Vagina (tissue), 2 donors: ENCODE measurements at regions not wholly inside any gene's neighbourhood (a gene's known extent, or its start where the extent isn't known, plus 50 kb on each side); places are given as distances from the start of the nearest gene placed in this dataset.

Experiments
- DNase-seq, 2 donors: peaks; one replicate each; pipeline ENCODE4 v3.0.0-alpha.2; 2017; ENCODE audit errors: extremely low spot score in 2 of 2
- H3K27ac ChIP-seq: fragments of 200-600 bp; sonication (generic); one replicate; pipeline ENCODE4 v1.5.1; 2019
- H3K27me3 ChIP-seq: fragments of 200-600 bp; sonication (generic); one replicate; pipeline ENCODE4 v1.5.1; 2019
- H3K36me3 ChIP-seq, 2 donors: fragments of 200-600 bp; sonication (generic); one replicate each; pipeline ENCODE4 v1.5.1; 2017 to 2019
- H3K4me1 ChIP-seq: fragments of 200-600 bp; sonication (generic); one replicate; pipeline ENCODE4 v1.5.1; 2019
- H3K4me3 ChIP-seq, 2 donors: fragments of 200-600 bp; sonication (generic); 1 replicate in 1 of 2; 2 replicates in 1 of 2; pipeline ENCODE4 v1.5.1; 2016 to 2019
- H3K9me3 ChIP-seq: fragments of 200-600 bp; sonication (generic); one replicate; pipeline ENCODE4 v1.5.1; 2019
- POLR2A ChIP-seq, 2 donors: fragments of 450-650 bp; IDR thresholded peaks; one replicate each; pipeline ENCODE4 v1.6.1; 2017; ENCODE audit warnings: antibody characterized with exemption in 2 of 2, mild to moderate bottlenecking in 2 of 2, moderate library complexity in 2 of 2
- POLR2AphosphoS5 ChIP-seq, 2 donors: sonication (generic); formaldehyde crosslinking; IDR thresholded peaks; one replicate each; pipeline ENCODE4 v1.9.0; 2017; ENCODE audit warnings: antibody characterized with exemption in 2 of 2, mild to moderate bottlenecking in 2 of 2, low read depth in 1 of 2; ENCODE audit not compliant: insufficient read depth in 1 of 2
- intact Hi-C: fragments of 100-400 bp; cut with DNase I; formaldehyde crosslinking; loops from one replicate; pipeline ENCODE4 v1.15.1; 2023
- TF ChIP-seq, protein P1 (sequence below), 3 experiments: fragments of 450-650 bp in 2 of 3; fragments of 200-600 bp in 1 of 3; sonication (generic) in 1 of 3; IDR thresholded peaks; one replicate each; pipeline ENCODE4 v1.5.1; 2017 to 2019; ENCODE audit warnings: antibody characterized with exemption in 3 of 3, mild to moderate bottlenecking in 2 of 3, moderate library complexity in 2 of 3

DNA sequence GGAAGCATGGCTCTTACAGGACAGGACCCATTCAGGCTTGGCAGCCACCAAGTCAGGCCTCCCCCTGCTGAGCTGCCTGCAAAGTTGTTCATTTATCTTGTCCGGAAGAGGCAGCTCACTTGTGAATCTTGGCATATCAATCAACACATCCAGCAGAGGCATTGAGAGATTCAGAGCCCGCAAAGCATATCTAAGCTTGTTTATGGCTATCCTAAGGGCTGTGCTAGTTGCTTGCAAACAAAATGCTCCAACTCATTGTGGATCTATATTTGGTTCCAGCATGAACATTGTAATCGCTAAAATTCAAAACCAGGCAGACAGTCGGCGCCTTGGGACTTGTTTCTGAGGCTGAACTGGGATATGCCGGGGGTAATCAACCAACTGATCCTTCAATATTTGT, 106.1 kb downstream of the UNC5CL start:
- TF ChIP-seq POLR2AphosphoS5 (IDR thresholded peaks at IDR 0.05; ENCODE audit: insufficient read depth in 1 of 2, low read depth in 1 of 2), result no peak
- intact Hi-C loops, result no loop called here
- no peaks in the 10 kb centered on the region for H3K9me3 ChIP-seq
- H3K27me3 ChIP-seq, result no peaks in the 10 kb centered on the region
- no peaks in the 10 kb centered on the region for H3K4me1 ChIP-seq
- DNase-seq, result no peak
- no peaks in the 10 kb centered on the region for H3K36me3 ChIP-seq
- H3K4me3 ChIP-seq, result no peak overlapping the region
- no peak overlapping the region for H3K27ac ChIP-seq

DNA sequence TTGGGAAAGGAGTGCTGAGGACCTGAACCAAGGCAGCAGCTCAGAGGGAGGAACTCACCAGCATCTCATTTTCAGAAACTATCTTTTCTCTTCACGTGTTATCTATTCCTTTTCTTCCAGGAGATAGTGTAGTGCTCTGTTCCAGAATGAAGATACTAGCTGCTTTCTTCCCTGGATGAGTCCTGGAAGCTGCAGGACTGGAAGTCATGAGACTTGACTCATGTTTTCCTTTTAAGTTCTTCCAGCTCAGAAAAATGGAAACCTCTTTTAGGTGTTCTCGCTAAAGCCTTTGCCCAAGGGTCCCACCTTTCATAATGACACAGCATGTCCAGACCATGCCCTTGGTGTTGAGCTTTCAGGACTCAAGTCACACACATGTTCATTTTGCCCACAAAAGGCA, 106.7 kb downstream of the UNC5CL start:
- intact Hi-C loops, result no loop called here
- H3K27ac ChIP-seq, result no peak overlapping the region
- TF ChIP-seq, protein P1, sequence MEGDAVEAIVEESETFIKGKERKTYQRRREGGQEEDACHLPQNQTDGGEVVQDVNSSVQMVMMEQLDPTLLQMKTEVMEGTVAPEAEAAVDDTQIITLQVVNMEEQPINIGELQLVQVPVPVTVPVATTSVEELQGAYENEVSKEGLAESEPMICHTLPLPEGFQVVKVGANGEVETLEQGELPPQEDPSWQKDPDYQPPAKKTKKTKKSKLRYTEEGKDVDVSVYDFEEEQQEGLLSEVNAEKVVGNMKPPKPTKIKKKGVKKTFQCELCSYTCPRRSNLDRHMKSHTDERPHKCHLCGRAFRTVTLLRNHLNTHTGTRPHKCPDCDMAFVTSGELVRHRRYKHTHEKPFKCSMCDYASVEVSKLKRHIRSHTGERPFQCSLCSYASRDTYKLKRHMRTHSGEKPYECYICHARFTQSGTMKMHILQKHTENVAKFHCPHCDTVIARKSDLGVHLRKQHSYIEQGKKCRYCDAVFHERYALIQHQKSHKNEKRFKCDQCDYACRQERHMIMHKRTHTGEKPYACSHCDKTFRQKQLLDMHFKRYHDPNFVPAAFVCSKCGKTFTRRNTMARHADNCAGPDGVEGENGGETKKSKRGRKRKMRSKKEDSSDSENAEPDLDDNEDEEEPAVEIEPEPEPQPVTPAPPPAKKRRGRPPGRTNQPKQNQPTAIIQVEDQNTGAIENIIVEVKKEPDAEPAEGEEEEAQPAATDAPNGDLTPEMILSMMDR (IDR thresholded peaks at IDR 0.05), result no peak
- TF ChIP-seq POLR2A (IDR thresholded peaks at IDR 0.05) (no peak), POLR2AphosphoS5 (IDR thresholded peaks at IDR 0.05; ENCODE audit: insufficient read depth in 1 of 2, low read depth in 1 of 2) (no peak)
- H3K27me3 ChIP-seq, result no peaks in the 10 kb centered on the region
- no peaks in the 10 kb centered on the region for H3K9me3 ChIP-seq
- DNase-seq, result no peak
- no peak overlapping the region for H3K4me3 ChIP-seq
- no peaks in the 10 kb centered on the region for H3K36me3 ChIP-seq
- H3K4me1 ChIP-seq, result no peaks in the 10 kb centered on the region

DNA sequence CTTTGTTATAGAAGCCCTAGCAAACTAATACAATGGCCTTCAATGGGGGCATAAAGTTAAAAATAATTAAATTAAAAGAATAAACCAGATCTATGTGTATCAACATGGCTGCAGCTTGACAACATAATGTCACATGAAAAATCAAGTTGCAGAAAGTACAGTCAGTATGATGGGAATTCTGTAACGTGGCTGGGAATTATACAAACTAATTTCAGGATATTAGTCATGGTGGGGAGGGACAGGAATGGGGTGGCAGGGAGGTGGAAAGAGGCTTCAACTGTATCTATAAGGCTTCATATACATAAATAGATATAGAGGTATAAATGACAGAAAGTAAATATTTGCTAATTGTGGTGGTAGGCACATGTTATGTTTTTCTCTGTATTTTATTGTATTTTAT, 107.1 kb downstream of the UNC5CL start:
- TF ChIP-seq, protein P1 (IDR thresholded peaks at IDR 0.05), result no peak
- TF ChIP-seq POLR2A (IDR thresholded peaks at IDR 0.05) (no peak), POLR2AphosphoS5 (IDR thresholded peaks at IDR 0.05; ENCODE audit: insufficient read depth in 1 of 2, low read depth in 1 of 2) (no peak)
- H3K4me3 ChIP-seq, result no peak overlapping the region
- H3K4me1 ChIP-seq, result no peaks in the 10 kb centered on the region
- no peak overlapping the region for H3K27ac ChIP-seq
- no peaks in the 10 kb centered on the region for H3K27me3 ChIP-seq
- no peaks in the 10 kb centered on the region for H3K36me3 ChIP-seq
- no peak for DNase-seq
- no peaks in the 10 kb centered on the region for H3K9me3 ChIP-seq
- intact Hi-C loops, result no loop called here

DNA sequence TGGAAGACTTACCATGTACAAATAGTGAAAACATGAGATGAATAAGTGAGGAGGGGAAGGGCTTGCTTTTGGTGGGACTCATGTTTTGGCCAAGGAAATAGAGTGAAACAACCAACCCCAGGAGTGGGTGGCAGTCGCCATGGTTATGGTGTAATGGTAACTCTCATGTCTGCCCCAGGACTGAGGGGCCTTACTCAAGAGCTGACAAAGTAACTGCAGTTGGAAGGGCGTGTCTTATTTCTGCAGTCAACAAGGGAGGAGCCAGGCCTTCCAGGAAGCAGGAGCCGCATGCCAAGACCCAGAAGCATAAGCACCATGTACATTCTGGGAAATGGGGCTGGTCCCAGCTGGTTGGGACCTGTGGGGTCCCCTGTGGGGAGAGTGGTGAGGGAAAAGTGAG, 108.5 kb downstream of the UNC5CL start:
- Histone ChIP-seq H3K27ac (no peak overlapping the region), H3K4me1 (no peaks in the 10 kb centered on the region), H3K9me3 (no peaks in the 10 kb centered on the region), H3K27me3 (no peaks in the 10 kb centered on the region), H3K4me3 (no peak overlapping the region), H3K36me3 (no peaks in the 10 kb centered on the region)
- TF ChIP-seq, protein P1 (IDR thresholded peaks at IDR 0.05), result no peak
- TF ChIP-seq POLR2AphosphoS5 (IDR thresholded peaks at IDR 0.05; ENCODE audit: insufficient read depth in 1 of 2, low read depth in 1 of 2) (no peak), POLR2A (IDR thresholded peaks at IDR 0.05) (no peak)
- DNase-seq, result no peak
- intact Hi-C loops, result no loop called here

DNA sequence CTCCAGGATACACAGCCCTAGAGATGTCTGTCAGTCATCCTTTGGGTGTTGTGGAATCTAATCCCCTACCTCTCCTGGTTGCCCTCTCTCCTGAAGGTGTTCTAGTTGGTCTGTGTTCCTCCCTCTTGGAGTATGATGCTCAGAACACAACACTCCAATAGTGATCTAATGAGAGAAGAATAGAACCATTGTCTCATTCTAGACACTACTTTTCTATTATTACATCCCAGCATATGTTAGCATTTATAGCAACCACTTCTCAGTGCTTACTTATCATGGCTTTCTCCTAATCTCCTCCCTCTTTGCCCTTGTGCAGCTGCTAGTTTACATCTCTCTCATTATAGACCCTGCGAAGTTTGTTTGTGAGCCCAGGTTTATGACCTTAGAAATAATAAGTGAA, 109.0 kb downstream of the UNC5CL start:
- DNase-seq, result no peak
- intact Hi-C loops, result no loop called here
- H3K36me3 ChIP-seq, result no peaks in the 10 kb centered on the region
- H3K4me1 ChIP-seq, result no peaks in the 10 kb centered on the region
- H3K4me3 ChIP-seq, result no peak overlapping the region
- TF ChIP-seq, protein P1 (IDR thresholded peaks at IDR 0.05), result no peak
- no peaks in the 10 kb centered on the region for H3K9me3 ChIP-seq
- H3K27ac ChIP-seq, result no peak overlapping the region
- no peaks in the 10 kb centered on the region for H3K27me3 ChIP-seq

DNA sequence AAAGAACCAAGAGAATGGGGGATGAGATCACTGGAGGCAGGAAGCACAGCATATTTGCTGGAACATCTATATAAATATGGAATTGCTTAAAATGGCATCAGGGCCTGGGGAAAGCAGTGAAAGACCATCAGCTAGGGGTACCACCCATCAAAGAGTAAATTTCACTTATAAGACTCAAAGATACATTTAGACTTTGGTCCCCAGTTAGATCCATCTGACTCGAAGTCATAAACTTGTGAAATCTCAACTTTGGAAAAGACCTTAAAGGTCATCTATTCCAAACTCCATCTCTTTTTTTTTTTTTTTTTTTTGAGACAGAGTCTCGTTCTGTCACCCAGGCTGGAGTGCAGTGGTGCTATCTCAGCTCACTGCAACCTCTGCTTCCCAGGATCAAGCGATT, 109.8 kb downstream of the UNC5CL start:
- Histone ChIP-seq H3K4me1 (no peaks in the 10 kb centered on the region), H3K36me3 (no peaks in the 10 kb centered on the region), H3K4me3 (no peak overlapping the region), H3K9me3 (no peaks in the 10 kb centered on the region), H3K27me3 (no peaks in the 10 kb centered on the region), H3K27ac (no peak overlapping the region)
- intact Hi-C loops, result no loop called here
- no peak for DNase-seq
- TF ChIP-seq POLR2A (IDR thresholded peaks at IDR 0.05), result no peak
- TF ChIP-seq POLR2AphosphoS5 (IDR thresholded peaks at IDR 0.05; ENCODE audit: insufficient read depth in 1 of 2, low read depth in 1 of 2), result no peak
- TF ChIP-seq, protein P1 (IDR thresholded peaks at IDR 0.05), result no peak
